Sigmoid colon (tissue), 3 donors: ENCODE measurements at regions not wholly inside any gene's neighbourhood (a gene's known extent, or its start where the extent isn't known, plus 50 kb on each side); places are given as distances from the start of the nearest gene placed in this dataset.

Experiments
- CTCF ChIP-seq, 4 experiments: fragments of 450-650 bp in 3 of 4; fragments of 200-600 bp in 1 of 4; IDR thresholded peaks; one replicate each; pipeline ENCODE4 v1.5.1; 2016 to 2019; ENCODE audit warnings: antibody characterized with exemption in 4 of 4, mild to moderate bottlenecking in 3 of 4, moderate library complexity in 2 of 4
- POLR2A ChIP-seq, 2 donors: fragments of 450-650 bp; IDR thresholded peaks; one replicate each; pipeline ENCODE4 v1.6.1; 2016; ENCODE audit warnings: antibody characterized with exemption in 2 of 2, mild to moderate bottlenecking in 2 of 2, moderate library complexity in 2 of 2

DNA sequence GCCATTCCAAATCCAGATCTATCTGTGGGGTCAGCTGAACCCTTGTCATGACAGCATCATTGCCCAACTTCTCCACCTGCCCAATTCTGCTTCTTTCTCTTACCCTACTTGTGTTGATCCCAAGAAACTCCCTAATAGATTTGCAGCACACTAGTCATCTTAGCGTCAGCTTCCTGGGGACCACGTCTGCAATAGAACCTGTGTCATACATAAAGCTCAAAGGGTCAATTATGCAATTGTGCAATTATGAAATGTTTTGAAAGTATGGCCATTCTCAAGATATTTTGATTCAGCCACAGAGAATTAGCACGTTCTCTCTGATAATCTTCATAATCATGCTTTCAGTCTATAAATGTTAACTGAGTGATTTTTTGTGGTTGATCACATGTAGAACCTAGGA is 87.4 kb upstream of the PAPPA start:
- TF ChIP-seq POLR2A (IDR thresholded peaks at IDR 0.05) (no peak), CTCF (IDR thresholded peaks at IDR 0.05) (no peak)
